A673 (cell line): ENCODE measurements at regions not wholly inside any gene's neighbourhood (a gene's known extent, or its start where the extent isn't known, plus 50 kb on each side); places are given as distances from the start of the nearest gene placed in this dataset.

Experiments
- CTCF ChIP-seq: fragments of 300-800, 200-600 bp; sonication (generic); conservative IDR thresholded peaks from 2 replicates; pipeline ENCODE4 v1.5.1; 2017; ENCODE audit warnings: low read depth, mild to moderate bottlenecking, antibody characterized with exemption, low read length, moderate library complexity, mixed read lengths
- EZH2 ChIP-seq: fragments of 200-600 bp; sonication (generic); IDR thresholded peaks from 2 replicates; pipeline ENCODE4 v1.6.1; 2017; ENCODE audit warnings: borderline replicate concordance, low read depth, mild to moderate bottlenecking, mixed read lengths, antibody characterized with exemption, low read length; ENCODE audit not compliant: poor library complexity, severe bottlenecking

- TF ChIP-seq EZH2, result no peak
- no peak for TF ChIP-seq CTCF
Measured at GRCh38 chr20:22390543-22390903, 193.8 kb downstream of the FOXA2 start.
